PC-9 (cell line): ENCODE measurements at regions not wholly inside any gene's neighbourhood (a gene's known extent, or its start where the extent isn't known, plus 50 kb on each side); places are given as distances from the start of the nearest gene placed in this dataset.

Experiments
- EZH2 ChIP-seq: fragments of 200-600 bp; sonication (generic); IDR thresholded peaks from 2 replicates; pipeline ENCODE4 v1.8.0; 2017; ENCODE audit warnings: antibody characterized with exemption, low read depth
- TF ChIP-seq, protein P1 (sequence below): fragments of 200-600 bp; sonication (generic); conservative IDR thresholded peaks from 2 replicates; pipeline ENCODE4 v1.6.1; 2017; ENCODE audit warnings: mixed run types, antibody characterized with exemption, mild to moderate bottlenecking, moderate library complexity

- TF ChIP-seq EZH2 = no peak
- TF ChIP-seq, protein P1, sequence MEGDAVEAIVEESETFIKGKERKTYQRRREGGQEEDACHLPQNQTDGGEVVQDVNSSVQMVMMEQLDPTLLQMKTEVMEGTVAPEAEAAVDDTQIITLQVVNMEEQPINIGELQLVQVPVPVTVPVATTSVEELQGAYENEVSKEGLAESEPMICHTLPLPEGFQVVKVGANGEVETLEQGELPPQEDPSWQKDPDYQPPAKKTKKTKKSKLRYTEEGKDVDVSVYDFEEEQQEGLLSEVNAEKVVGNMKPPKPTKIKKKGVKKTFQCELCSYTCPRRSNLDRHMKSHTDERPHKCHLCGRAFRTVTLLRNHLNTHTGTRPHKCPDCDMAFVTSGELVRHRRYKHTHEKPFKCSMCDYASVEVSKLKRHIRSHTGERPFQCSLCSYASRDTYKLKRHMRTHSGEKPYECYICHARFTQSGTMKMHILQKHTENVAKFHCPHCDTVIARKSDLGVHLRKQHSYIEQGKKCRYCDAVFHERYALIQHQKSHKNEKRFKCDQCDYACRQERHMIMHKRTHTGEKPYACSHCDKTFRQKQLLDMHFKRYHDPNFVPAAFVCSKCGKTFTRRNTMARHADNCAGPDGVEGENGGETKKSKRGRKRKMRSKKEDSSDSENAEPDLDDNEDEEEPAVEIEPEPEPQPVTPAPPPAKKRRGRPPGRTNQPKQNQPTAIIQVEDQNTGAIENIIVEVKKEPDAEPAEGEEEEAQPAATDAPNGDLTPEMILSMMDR = no peak
Measured at GRCh38 chr11:112511271-112511670, 250.6 kb upstream of the PLET1 start.
